Adrenal gland (tissue), 9 donors: ENCODE measurements at regions not wholly inside any gene's neighbourhood (a gene's known extent, or its start where the extent isn't known, plus 50 kb on each side); places are given as distances from the start of the nearest gene placed in this dataset.
A peak's percentile ranks its signal among the peaks of the same experiment; 100 is the strongest.

Experiments
- DNase-seq, 7 donors: peaks; one replicate each; pipeline ENCODE4 v3.0.0-alpha.2; 2019 to 2020
- H3K27ac ChIP-seq, 5 donors: fragments of 200-600 bp; sonication (generic) in 4 of 5; 1 replicate in 3 of 5; 2 replicates in 2 of 5; pipeline versions ENCODE4 v1.5.1 to v1.8.0; 2016 to 2020; ENCODE audit warnings: mild to moderate bottlenecking in 1 of 5
- H3K27me3 ChIP-seq: fragments of 200-600 bp; 2 replicates; pipeline ENCODE4 v1.8.0; 2021
- H3K36me3 ChIP-seq, 2 donors: fragments of 200-600 bp; replicated peaks in 1 of 2; 1 replicate in 1 of 2; 2 replicates in 1 of 2; pipeline versions ENCODE4 v1.5.1 to v1.8.0; 2018 to 2022
- H3K4me1 ChIP-seq, 2 donors: fragments of 200-600 bp; replicated peaks in 1 of 2; 1 replicate in 1 of 2; 2 replicates in 1 of 2; pipeline versions ENCODE4 v1.5.1 to v1.8.0; 2018 to 2021
- H3K4me3 ChIP-seq, 4 donors: fragments of 200-600 bp; sonication (generic) in 3 of 4; one replicate each; pipeline ENCODE4 v1.5.1; 2016 to 2018
- H3K9me3 ChIP-seq, 3 donors: fragments of 200-600 bp; sonication (generic) in 1 of 3; replicated peaks in 1 of 3; 1 replicate in 2 of 3; 2 replicates in 1 of 3; pipeline versions ENCODE4 v1.5.1 to v1.8.0; 2016 to 2021
- POLR2A ChIP-seq, 2 donors: fragments of 450-650 bp; IDR thresholded peaks; one replicate each; pipeline ENCODE4 v1.6.1; 2017; ENCODE audit warnings: antibody characterized with exemption in 2 of 2, mild to moderate bottlenecking in 2 of 2, moderate library complexity in 1 of 2
- WGBS, 4 donors: extraction: QIAGEN DNeasy Blood & Tissue Kit in 2 of 4; methylation state at CpG; one replicate each; pipeline versions ENCODE4 v1.1.5 to v1.1.7; 2013 to 2017; 5-methylcytosine and 5-hydroxymethylcytosine counted together
- intact Hi-C, 2 donors: fragments of 100-400 bp; cut with DNase I; formaldehyde crosslinking; loops; one replicate each; pipeline versions ENCODE4 v1.14.1 to v1.15.0; 2022 to 2023
- TF ChIP-seq, protein P1 (sequence below), 6 experiments: fragments of 450-650 bp in 4 of 6; fragments of 200-600 bp in 2 of 6; sonication (generic) in 1 of 6; IDR thresholded peaks; 1 replicate in 5 of 6; 2 replicates in 1 of 6; pipeline versions ENCODE4 v1.5.1 to v1.8.0; 2016 to 2021; ENCODE audit warnings: antibody characterized with exemption in 6 of 6, mild to moderate bottlenecking in 2 of 6, moderate library complexity in 1 of 6
- donor health status: healthy with polysubstance abuse.
- donor health status: Bipolar disorder and iron deficiency.
- donor health status: DM: yes; HTN: yes; CAD: no.
- donor health status: DM: no; HTN: no; CAD: no.
- donor health status: DM: no; HTN: no; CAD: no.

DNA sequence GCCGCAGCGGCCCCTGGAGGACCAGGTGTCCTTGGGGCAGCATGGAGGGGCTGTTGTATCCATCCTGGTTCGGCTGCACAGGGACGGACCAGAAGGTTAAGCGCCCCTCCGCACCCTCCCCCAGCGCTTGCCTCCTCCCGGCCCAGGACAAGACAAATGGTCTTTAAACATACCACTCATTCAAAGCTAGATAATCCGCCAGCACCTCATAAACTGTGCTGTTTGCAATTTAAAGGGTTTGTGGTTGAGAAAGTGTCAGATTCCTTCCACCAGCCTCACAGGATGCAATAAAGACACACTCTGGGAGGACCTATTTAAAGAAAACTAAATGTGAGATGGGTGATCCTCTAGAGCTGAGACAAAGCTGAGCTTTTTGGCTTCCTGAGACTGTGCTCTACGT, 426.2 kb upstream of the EEF2KMT start:
- WGBS, 4 donors = 6 to 12% (median 8%) methylated on average over 8 to 10 of the region's 10 CpGs
- no peak for DNase-seq
- no peaks in the 10 kb centered on the region for H3K27me3 ChIP-seq
- no peaks in the 10 kb centered on the region for H3K36me3 ChIP-seq
- no peak overlapping the region for H3K27ac ChIP-seq
- H3K9me3 ChIP-seq = no peaks in the 10 kb centered on the region
- H3K4me3 ChIP-seq = no peak overlapping the region
- no peaks in the 10 kb centered on the region for H3K4me1 ChIP-seq
- TF ChIP-seq POLR2A (IDR thresholded peaks at IDR 0.05) = no peak
- TF ChIP-seq, protein P1, sequence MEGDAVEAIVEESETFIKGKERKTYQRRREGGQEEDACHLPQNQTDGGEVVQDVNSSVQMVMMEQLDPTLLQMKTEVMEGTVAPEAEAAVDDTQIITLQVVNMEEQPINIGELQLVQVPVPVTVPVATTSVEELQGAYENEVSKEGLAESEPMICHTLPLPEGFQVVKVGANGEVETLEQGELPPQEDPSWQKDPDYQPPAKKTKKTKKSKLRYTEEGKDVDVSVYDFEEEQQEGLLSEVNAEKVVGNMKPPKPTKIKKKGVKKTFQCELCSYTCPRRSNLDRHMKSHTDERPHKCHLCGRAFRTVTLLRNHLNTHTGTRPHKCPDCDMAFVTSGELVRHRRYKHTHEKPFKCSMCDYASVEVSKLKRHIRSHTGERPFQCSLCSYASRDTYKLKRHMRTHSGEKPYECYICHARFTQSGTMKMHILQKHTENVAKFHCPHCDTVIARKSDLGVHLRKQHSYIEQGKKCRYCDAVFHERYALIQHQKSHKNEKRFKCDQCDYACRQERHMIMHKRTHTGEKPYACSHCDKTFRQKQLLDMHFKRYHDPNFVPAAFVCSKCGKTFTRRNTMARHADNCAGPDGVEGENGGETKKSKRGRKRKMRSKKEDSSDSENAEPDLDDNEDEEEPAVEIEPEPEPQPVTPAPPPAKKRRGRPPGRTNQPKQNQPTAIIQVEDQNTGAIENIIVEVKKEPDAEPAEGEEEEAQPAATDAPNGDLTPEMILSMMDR (IDR thresholded peaks at IDR 0.05) = no peak
- intact Hi-C loops = no loop called here

DNA sequence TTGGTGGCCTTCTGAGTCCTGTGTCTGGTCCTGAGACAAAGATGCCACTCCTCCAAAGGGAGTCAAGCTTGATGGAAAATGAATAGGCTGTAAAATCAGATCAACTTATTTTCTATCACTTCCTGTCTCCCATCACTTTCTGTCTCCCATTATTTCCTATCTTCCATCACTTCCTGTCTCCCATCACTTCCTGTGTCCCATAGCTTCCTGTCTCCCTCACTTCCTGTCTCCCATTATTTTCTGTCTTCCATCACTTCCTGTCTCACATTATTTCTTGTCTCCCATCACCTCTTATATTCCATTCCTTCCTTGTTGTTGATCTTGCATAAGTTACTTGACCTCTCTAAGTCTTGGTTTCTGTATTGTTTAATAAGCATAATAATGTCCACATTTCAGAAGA, 418.5 kb upstream of the EEF2KMT start:
- no peaks in the 10 kb centered on the region for H3K36me3 ChIP-seq
- H3K9me3 ChIP-seq = no peaks in the 10 kb centered on the region
- H3K27me3 ChIP-seq = no peaks in the 10 kb centered on the region
- no peak for TF ChIP-seq POLR2A (IDR thresholded peaks at IDR 0.05)
- TF ChIP-seq, protein P1 (IDR thresholded peaks at IDR 0.05) = no peak
- no peak overlapping the region for H3K4me3 ChIP-seq
- no peak overlapping the region for H3K27ac ChIP-seq
- no peaks in the 10 kb centered on the region for H3K4me1 ChIP-seq
- intact Hi-C loops = no loop called here
- no peak for DNase-seq

DNA sequence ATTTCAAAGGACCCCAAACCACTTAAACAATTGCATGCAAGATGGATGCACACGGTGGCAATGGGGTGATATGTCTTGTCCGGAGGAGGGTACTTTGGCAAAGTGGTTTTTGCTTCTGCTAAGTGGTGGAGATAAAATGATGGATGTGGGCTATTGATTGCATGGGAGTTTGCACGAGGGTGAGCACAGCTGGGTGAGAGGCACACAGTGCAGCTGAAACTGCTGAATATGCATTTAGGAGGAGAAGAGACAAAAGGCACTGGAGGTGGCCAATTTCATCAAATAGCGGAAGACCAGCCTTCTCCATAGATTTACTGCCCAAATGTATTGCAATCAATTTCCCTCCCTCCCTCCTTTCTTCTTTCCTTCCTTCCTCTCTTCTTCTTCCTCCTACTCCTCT, 414.4 kb upstream of the EEF2KMT start:
- no peak for DNase-seq
- TF ChIP-seq POLR2A (IDR thresholded peaks at IDR 0.05) = no peak
- no peak overlapping the region for H3K27ac ChIP-seq
- 17 to 29% (median 26%) methylated on average over 4 of the region's 4 CpGs for WGBS, 4 donors
- no peaks in the 10 kb centered on the region for H3K27me3 ChIP-seq
- no peaks in the 10 kb centered on the region for H3K36me3 ChIP-seq
- H3K4me1 ChIP-seq = no peaks in the 10 kb centered on the region
- H3K4me3 ChIP-seq = no peak overlapping the region
- intact Hi-C loops = no loop called here
- H3K9me3 ChIP-seq = no peaks in the 10 kb centered on the region

DNA sequence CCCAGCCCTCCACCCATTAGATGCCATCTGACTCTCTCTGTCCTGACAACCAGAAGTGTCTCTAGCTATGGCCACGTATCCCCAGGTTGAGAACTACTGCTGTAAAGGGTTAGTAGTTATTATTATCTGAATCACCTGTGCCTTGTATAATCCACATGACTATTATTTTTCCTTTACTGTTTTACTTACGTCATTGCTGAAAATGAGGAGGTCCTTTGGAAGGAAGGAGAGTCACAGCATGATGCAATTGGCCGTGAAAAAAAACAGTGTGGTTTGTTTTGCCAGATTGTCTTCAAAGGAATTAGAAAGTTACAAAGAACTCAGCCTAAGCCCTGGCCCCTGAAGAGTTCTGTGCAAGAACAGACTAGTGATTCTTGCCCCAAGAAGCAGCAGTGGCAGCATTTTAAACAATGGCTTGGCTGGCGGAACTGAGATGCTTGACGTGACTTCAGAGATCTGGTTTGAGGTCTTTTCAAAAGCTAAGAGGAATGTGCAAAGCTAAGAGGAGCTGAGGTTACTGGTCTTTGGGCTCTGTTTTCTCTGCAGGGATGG, 413.3 kb upstream of the EEF2KMT start:
- TF ChIP-seq POLR2A (IDR thresholded peaks at IDR 0.05) = no peak
- TF ChIP-seq, protein P1 (IDR thresholded peaks at IDR 0.05) = no peak
- WGBS, 4 donors = 36 to 51% (median 45%) methylated on average over 5 of the region's 5 CpGs
- Histone ChIP-seq H3K4me1 (no peaks in the 10 kb centered on the region), H3K27ac (no peak overlapping the region), H3K36me3 (no peaks in the 10 kb centered on the region), H3K27me3 (no peaks in the 10 kb centered on the region), H3K9me3 (no peaks in the 10 kb centered on the region), H3K4me3 (no peak overlapping the region)
- no peak for DNase-seq
- intact Hi-C loops = no loop called here

DNA sequence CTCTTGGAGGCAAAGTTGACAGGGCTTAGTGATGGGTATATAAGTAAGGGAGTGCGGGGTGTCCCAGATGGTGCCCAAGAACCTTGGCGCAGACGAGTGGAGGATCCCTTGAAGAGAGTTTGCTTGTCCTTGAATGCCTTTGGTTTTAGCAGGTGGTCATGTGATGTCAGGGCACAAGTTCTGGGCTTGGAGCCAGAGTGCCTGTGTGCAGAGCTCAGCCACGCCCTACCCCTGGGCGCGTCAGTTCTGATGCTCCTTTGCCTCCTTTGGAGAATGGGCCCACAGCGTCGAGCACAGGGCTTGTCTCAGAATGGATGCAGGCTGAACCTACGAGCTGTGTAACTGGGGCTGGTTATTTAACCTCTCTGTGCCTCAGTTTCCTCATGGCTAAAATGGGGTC, 412.2 kb upstream of the EEF2KMT start:
- 79 to 94% (median 81%) methylated on average over 5 to 9 of the region's 9 CpGs for WGBS, 4 donors

More for the DNA sequence above, 412.2 kb upstream of the EEF2KMT start:
- no peak overlapping the region for H3K27ac ChIP-seq
- H3K4me3 ChIP-seq = no peak overlapping the region
- no peaks in the 10 kb centered on the region for H3K36me3 ChIP-seq
- DNase-seq = peak in 1 of 7 donors; percentile 65
- H3K27me3 ChIP-seq = no peaks in the 10 kb centered on the region
- intact Hi-C loops = no loop called here
- H3K9me3 ChIP-seq = no peaks in the 10 kb centered on the region
- H3K4me1 ChIP-seq = no peaks in the 10 kb centered on the region
- TF ChIP-seq, protein P1 (IDR thresholded peaks at IDR 0.05) = no peak
- TF ChIP-seq POLR2A (IDR thresholded peaks at IDR 0.05) = no peak
